Hepatic stellate cell (primary cell): ENCODE measurements at regions not wholly inside any gene's neighbourhood (a gene's known extent, or its start where the extent isn't known, plus 50 kb on each side); places are given as distances from the start of the nearest gene placed in this dataset.
"Not testable (repeated sequence)": the region's sequence is repeated elsewhere in the genome, so short reads cannot be mapped to it uniquely, and the experiment has no call there.

Source experiments
- DNase-seq: peaks from one replicate; pipeline ENCODE4 v3.0.0; 2011; ENCODE audit warnings: low spot score

DNA sequence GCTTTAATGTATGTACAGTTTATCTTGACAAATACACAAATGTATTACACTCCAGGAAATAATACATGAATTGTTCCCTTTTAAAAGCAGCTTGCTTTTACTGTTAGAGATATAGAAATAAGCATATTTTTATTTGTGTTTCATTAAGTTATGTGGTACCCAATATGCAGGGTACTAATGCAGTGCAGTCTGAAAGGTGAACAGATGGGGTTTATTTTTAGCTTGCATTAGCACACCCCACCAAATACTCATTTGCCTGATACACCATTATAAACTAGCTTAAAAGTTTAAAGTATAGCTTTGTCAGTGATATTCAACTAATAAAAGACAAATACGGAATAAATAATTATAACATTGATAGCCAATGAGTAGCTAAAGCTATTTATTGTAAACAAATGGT lies 394.7 kb upstream of the ZNF804A start:
- no peak for DNase-seq

GRCh38 chr2:184205048-184205596 lies 393.2 kb upstream of the ZNF804A start:
- no peak for DNase-seq

DNA sequence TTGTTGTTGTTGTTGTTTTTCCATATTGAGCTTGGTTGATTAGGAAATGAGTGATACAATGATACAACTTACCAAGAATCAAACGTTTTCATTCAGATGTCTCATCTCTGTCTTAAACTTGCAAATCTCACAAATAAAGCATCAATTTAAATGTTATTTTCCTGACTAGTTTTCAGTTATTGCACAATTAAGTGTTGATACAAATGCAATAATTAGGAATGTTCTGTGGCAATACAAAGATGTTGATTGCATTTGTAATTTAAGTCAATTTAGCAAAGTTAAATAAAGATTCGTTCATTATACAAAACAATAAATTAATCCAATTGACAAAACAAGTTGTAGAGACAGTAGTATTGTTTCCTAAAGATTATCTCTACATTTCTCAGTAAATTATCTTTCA lies 392.3 kb upstream of the ZNF804A start:
- no peak for DNase-seq

DNA sequence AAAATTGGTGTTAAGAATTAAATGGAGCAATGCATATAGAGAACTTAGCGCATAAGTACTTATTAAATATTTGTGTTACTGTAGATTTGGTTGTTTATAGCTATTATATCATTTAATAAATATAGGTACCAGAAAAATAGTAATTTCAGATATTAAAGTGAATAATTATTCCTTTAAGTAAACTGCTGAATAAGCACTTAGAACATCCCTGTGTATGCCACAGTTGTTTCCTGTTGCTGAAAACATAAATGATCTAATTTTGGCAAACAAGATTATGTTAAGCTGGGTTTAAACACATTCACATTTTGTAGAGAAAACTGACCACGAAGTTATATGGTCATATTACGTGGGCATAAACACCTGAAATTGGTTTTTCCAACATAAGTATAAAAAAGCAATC lies 388.0 kb upstream of the ZNF804A start:
- no peak for DNase-seq

GRCh38 chr2:184215745-184216144 lies 382.6 kb upstream of the ZNF804A start:
- no peak for DNase-seq

- DNase-seq = no peak
Observed at GRCh38 chr2:184256611-184257010, 341.7 kb upstream of the ZNF804A start.

DNA sequence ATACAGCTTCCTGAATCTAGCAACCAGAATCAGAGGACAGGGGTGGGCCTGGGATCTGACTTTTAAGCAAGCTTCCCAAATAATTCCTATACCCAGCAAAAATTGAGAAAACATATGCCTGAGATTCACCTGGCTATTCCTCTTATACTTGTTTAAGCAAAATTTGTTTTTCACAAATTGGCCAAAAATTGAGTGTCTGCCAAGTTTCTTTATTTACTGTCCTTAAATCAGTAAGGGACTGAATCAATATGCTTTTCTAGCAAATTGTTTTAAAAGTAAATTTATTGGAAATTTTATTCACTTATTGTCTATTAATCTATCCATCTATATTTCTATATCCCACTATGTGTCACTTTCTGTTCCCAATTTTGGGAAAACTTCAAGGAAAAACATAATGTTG lies 337.0 kb upstream of the ZNF804A start:
- DNase-seq = no peak

DNA sequence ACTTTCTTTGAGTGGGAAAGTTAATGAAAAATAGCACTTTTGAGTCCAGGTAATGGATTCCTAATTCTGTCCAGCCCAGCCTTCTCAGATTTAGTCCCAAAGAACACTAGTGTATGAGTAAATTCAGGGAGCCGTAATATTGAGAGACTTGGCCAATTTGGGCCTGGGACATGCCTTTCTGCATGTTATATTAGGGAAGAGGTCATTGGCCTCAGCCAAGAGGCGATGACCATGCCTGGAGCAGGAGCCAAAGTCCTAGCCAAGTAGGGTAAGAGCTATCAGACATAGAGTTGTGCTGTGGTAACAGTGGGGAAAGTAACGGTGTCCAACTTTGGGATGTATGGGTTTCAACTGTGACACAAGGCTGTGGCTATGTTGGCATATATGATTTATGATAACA lies 336.5 kb upstream of the ZNF804A start:
- no peak for DNase-seq

DNA sequence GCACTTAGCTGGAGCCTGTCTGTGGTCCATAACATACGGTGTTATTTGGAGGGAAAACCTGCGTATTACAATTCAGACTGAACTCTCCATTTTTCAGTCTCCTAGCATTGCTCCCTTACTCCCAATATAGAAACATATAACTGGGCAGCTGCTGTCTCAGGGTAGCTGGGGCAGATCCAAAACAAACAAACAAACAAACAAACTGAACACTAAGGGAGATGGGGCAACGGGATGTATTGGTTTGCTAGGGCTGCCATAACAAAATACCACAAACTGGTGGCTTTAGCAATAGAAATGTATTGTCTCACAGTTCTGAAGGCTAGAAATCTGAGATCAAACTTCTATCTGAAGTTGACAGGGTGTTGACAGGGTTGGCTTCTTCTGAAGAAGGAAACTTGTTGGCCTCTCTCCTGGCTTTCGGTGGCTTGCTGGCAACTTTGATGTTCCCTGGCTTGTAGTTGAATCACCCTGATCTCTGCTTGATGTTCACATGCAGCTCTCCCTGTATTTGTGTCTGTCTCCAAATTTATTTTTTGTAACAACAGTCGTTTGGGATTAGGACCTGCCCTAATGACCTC lies 329.3 kb upstream of the ZNF804A start:
- DNase-seq = no peak

- no peak for DNase-seq
Observed at GRCh38 chr2:184270660-184271059, 327.7 kb upstream of the ZNF804A start.

DNA sequence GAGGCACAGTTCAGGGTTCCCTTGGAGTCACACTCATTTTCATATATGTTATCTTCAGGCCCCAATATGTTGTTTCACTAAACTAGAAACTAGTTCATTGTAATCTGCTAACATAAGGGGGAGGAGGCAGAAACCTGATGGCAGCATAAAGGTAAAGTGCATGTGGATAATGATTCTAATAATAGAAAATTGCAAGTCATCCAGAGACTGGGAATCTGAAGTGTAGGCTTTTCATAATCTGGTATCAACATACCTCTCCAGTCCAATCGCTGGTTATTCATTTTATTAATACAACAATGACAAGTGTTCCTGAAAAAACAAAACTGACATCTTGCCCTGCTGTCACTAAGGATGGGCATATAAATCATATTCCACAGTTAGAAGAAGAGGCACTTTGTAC lies 326.3 kb upstream of the ZNF804A start:
- DNase-seq = no peak

GRCh38 chr2:184294831-184295230 lies 303.5 kb upstream of the ZNF804A start:
- no peak for DNase-seq

- no peak for DNase-seq
Observed at GRCh38 chr2:184297085-184297484, 301.2 kb upstream of the ZNF804A start.

DNA sequence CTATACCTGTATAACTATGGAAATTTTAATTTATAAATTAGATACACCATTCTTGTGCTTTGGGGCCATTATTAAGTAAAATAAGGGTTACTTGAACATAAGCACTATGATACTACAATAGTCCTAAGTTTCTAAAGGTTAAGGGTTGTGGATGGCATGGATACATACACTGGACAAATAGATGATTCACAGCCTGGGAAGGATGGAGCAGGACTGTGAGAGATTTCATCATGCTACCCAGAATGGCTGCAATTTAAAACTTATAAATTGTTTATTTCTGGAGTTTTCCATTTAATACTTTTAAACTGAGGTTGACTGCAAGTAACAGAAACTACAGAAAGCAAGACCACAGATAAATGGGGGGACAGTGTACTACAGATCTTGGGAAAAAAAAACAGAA lies 295.8 kb upstream of the ZNF804A start:
- no peak for DNase-seq

DNA sequence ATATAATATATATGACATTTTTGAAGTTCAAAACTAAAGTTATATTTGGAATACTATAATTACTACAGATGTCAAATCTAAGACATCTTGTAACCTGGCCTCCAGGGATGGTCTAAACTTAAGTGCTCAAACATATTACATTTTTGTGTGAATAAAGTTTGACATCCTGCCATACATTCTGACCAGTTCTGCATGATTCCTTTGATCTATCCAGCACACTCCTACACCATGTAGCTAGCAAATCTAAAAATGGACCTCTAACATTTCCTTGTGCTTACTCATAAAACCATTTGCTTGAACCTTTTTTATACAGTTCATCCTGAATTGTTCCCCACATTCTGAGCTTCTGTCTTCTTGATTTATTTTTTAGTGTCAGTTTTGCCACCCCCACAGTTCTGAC lies 294.3 kb upstream of the ZNF804A start:
- no peak for DNase-seq

DNA sequence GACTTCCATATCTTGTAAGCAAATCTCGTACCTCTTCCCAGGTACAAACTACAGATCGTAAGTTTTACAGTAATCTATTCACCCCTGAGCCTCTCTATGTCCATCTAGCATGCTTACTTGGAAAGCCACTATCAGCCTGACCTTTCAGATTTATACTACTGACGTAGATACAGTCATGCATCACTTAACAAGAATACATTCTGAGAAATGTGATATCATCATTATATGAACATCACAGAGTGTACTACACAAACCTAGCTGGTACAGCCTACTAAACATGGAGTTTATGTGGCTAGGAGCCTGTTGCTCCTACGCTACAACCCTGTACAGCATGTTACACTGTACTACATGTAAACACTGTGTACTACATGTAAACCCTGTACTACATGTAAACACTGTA lies 293.2 kb upstream of the ZNF804A start:
- DNase-seq = no peak

DNA sequence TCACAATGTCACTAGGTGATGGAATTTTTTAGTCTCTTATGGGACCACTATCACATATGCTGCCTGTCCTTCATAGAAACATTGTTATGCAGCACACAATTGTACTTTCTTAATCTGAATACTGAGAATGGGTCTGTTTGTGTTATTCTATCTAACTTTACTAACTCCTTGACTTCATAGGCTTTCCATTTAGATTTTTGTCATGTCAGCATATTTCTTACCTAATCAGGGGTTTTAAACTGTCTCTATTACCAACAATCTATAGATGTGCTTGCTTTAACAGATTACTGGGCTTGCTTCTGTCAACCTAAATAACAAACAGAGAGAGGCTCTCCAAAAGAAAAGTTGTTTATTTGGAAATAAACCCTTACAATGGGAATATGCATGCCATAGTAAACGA lies 289.6 kb upstream of the ZNF804A start:
- no peak for DNase-seq

GRCh38 chr2:184312970-184313369 lies 285.4 kb upstream of the ZNF804A start:
- no peak for DNase-seq

DNA sequence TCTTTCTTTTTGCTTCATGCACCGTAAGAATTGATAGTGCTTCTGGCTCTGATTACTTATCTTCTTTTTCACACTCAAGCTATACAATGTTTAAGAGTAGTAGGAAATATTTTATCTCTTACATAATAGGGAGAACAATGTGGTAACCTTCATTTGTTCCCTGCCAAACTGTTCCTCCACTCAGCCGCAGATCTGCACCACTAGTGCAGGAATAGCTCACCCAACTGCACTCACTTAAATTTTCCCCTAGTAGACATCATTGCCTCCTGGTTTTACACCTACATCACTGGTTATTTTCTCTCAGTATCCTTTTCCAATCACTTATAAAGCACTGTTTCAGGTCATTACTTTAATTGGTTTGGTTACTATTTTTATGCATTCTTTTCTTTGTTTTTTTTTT lies 283.5 kb upstream of the ZNF804A start:
- no peak for DNase-seq

DNA sequence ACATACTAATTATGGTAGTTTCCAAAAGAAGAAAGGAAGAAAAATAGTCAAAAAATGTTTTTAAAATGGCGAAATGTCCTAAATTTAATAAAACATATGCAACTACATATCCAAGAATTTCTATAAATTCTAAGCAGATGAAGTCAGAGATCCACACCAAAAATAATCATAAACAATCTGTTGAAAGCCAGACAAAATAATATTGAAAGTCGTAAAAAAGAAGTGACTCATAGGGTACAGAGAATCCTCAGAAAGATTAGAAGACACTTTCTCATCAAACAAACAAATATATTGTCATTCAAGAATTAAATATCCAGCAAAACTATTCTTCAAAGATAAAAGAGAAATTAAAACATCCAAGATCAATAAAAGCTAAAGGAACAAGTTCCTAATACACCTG lies 281.4 kb upstream of the ZNF804A start:
- DNase-seq = no peak

DNA sequence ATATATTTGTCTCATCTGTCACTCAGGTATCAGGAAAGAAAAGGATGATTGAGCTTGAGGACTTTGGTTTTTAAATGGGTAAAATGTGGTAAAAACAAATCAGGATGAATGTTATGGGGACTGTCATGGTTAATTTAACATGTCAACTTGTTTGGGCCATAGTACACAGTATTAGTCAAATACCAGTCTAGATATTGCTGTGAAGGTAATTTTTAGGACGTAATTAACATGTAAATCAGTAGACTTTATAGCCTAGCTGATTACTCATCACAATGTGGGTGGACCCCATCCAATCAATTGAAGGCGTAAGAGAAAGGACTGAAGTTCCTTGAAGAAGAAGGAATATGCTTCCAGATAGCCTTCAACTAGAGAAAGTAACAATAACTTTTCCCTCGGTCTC lies 275.7 kb upstream of the ZNF804A start:
- no peak for DNase-seq

- no peak for DNase-seq
Observed at GRCh38 chr2:184326066-184326465, 272.3 kb upstream of the ZNF804A start.

- DNase-seq = not testable (repeated sequence)
Observed at GRCh38 chr2:184327805-184328204, 270.5 kb upstream of the ZNF804A start.

- DNase-seq = not testable (repeated sequence)
Observed at GRCh38 chr2:184330561-184330960, 267.8 kb upstream of the ZNF804A start.

- no peak for DNase-seq
Observed at GRCh38 chr2:184336688-184337087, 261.6 kb upstream of the ZNF804A start.
